ENCODE measurements at regions not wholly inside any gene's neighbourhood (a gene's known extent, or its start where the extent isn't known, plus 50 kb on each side); places are given as distances from the start of the nearest gene placed in this dataset.
"Not testable (repeated sequence)": the region's sequence is repeated elsewhere in the genome, so short reads cannot be mapped to it uniquely, and the experiment has no call there.

DNA sequence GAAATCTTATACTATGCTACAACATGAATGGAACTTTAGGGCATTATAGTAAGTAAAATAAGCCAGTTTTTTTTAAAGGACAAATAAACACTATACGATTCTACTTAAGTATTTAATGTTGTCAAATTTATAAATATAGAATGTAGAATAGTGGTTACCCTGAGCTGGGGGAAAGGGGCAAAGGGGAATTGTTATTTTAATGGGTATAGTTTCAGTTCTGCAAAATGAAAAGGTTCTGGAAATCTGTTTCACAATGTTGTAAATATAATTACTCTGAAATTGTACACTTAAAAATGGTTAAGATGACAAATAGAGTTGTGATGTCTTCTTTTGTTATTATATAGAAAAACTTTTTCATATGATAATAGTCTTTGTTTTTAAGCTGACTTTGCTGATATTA, 366.3 kb downstream of the MRPL39 start:
- no peak for DNase-seq

DNA sequence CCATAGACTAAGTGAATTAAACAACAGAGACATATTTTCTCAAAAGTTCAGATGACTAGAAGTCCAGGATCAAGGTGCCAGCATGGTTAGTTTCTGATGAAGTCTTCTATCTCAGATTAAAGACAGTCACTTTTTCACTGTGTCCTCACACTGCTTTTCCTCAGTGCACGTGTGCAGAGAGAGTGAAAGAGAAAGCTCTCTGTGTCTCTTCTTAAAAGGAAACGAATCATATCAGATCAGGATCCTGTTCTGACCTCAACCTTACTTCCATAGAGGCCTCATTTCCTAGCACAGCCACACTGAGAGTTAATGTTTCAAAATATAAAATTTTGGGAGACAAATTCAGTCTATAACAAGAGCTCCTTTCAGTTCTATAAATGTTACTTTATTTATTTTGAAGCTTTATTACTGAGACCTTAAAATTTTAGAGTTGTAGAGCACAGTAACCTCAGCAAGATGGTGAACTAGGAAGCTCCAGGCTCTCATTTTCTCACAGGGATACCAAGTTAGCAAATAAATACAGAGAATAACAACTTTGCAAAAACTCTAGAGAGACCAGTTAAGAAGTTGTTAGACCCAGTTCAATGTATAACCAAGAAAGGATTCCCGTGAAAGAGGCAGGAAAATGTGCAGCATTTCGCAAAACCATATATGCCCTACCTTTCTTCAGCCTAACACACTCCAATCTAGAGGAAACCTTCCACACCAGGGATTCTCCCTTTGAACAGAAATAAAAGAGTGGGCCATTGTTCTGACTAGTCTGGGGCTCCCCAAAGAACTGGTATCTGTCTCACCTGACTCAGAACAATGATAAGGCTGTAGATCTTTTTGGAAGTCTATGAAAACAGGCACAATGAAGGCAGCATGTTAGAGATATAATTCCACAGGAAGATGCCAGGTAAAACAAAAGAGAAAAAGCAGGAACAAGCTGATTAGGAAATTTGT, 372.2 kb downstream of the MRPL39 start:
- no peak for DNase-seq

DNA sequence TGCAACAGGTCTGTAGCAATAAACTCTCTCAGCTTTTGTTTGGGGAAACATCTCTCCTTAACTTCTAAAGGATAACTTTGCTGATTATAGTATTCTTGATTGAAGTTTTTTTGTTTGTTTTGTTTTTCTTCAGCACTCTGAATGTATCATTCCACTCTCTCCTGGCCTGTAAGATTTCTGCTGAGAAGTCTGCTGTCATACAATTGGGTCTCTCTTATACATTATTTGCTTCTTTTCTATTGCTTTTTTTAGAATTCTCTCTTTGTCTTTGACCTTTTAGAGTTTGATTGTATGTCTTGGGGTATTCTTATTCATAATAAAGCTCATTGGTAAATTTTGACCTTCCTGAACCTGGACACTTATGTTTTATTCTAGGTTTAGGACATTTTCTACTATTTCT, 386.3 kb downstream of the MRPL39 start:
- no peak for DNase-seq

DNA sequence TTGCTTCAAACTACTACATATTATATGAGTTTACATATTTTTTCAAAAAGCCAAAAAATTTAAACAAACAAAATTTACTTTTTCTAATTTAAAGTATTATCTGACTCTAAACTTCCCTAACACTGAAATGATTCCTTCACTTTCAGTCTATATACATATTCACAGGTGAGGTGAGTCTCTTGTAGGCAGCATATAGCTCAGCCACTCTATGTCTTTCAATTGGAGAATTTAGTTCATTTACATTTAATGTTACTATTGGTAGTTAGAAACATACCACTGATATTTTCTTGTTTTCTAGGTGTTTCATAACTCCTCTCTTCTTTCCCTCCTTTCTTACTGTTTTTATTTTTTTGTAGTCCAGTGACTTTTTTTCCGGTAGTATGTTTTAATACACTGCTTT, 387.1 kb downstream of the MRPL39 start:
- no peak for DNase-seq

DNA sequence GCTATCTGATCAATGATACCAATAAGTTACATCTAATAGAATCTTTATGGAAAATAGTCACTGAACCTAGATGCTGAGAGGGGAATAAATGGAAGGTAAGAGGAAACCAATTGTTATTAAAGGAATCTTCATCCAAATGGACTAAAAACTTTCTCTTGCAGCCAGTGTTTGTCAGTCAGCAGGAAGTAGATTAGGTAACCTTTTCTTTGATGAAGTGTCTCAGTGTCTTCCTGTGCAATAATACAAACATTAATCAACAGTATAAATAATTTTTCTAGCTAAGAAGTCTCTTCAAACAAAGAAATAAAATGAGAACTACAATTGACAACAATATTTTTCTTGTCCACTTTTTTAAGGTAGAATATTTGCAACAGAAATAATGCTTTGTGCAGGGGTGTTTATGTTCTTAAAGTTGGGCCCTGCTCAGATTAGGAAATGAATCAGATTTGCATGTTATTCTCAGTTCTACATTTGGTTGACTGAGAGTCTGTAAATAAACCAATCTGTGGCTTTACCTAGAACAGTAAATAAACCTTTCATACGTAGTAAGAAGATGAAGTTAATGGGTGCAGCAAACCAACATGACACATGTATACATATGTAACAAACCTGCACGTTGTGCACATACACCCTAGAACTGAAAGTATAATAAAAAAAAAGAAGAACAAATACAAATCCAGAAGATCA, 391.4 kb downstream of the MRPL39 start:
- no peak for DNase-seq

DNA sequence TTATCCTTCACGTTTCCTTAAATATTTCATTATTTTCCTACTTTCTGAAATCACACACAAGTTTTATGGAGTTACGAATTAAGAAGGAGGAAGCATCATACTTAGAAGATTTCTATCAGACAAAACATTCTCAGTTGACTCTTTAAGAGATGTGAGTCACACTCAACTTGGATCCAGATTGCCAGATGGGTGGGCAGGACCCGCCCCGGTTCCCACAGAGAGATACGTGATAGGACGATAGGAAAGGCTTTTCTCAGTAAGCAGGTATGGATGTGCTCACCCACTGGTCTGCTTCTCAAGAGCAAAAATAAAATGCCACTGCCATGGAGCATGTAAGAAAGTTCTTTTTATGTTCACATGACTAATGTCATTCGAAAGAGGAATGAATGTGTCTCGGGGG, 392.6 kb downstream of the MRPL39 start:
- no peak for DNase-seq

DNA sequence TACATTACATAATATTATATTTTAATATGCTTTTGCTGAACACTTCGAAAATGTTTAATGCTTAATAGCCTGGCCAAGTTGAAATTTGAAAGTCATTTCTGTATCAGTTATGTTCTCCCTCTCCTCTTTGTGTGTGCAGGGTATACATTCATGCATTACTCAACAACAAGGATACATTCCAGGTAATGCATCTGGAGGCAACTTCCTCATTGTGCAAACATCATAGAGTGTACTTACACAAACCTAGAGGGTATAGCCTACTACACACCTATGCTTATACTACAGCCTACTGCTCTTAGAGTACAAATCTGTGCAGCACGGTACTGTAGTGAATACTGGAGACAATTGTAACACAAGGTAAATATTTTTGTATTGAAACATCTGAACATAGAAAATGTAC, 407.3 kb downstream of the MRPL39 start:
- DNase-seq: no peak

DNA sequence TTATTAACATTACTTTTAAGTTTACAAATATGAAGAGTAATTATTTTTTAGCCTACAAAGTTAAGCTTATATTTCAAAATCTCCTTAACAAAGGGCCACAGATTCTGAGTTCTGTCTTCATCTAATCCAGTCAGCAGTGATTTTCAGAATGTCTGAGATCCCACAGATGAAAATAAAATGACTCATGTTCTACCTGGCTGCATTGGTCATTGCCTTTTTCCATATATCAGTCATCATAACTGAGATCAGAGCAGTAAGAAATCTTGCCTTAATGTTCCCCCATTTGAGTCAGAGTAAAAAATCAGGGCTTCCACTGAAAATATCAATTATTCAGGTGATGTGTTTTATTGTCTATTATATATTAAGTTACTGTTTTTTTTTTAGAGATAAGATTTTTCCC, 416.1 kb downstream of the MRPL39 start:
- no peak for DNase-seq

DNA sequence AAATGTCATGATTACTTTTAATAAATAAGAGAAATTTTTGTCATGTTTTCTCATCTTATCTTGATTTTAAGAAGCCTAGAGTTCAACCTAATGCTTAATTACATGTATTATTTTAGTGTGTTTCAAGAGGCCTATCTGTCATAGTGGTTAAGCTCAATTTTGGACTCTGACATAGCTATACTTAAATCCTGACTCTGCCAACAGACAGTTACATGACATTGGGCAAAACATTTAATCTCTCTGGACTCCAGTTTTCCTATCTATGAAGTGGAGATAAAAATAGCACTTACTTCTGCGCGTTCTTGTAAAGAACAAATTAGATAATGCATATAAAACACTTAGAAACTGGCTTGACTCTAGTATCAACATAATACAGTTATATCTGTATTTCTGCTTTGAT, 417.8 kb downstream of the MRPL39 start:
- DNase-seq: no peak

DNA sequence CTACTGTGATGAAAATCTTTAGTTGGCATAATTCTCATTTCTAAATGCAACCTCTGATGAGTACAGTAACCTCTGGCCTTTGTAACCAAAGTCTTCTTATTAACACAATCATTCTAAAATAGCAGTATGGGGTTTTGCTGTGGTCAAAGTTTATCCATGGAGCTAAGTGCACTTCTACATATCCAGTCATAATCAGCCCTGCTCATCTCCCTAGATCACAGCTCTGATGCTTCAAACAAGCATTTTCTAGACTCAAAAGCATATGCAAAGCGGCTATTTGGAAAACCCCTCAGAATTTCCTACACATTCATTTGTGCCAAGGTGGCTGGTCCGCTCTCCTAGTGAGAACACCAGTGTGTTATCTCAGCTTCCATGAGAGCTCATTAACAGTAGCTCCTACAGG, 418.6 kb downstream of the MRPL39 start:
- no peak for DNase-seq

DNA sequence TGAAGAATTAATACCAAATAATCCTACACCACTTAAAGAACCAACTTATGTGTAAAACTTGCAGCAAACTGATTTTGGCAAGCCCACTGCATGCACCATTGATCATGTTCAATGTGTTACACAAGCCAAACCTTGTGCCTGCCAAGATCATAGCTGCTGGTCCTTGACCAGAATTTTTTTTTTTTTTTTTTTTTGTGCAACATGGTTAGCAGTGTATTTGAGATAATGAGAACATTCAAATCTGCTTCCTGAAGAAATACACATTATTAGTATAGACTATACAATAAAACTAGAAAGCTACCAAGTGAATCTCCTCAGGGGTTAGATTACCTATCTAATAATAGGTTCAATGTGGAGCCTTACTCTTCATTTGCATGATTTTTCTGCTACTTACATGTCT, 421.0 kb downstream of the MRPL39 start:
- no peak for DNase-seq

DNA sequence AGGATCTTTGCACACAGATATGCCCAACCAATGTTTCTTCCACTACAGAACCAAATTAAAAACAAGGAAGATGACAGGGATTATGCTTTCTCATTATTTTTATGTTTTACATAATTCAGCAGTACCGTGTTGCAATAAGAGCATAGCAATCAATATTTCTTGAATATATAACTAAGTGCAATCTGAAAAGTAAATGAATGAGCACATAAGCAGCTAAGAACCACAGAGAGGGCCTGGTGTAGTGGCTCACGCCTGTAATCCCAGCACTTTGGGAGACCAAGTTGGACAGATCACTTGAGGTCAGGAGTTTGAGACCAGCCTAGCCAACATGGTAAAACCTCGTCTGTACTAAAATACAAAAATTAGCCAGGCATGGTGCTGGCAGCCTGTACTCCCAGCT, 423.7 kb downstream of the MRPL39 start:
- no peak for DNase-seq

DNA sequence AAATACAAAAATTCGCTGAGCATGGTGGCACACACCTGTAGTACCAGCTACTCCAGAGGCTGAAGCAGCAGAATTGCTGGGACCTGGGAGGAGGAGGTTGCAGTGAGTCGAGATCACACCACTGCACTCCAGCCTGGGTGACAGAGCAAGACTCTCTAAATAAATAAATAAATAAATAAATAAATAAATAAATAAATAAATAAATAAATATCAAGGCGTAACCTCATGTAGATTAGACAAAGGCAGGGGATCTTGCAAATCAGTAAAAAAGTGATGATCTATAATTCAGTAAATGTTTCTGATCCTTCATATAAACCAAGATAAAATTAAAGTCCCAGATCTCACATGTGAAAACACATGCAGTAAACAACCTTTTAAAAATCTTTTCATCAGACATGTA, 425.6 kb downstream of the MRPL39 start:
- not testable (repeated sequence) for DNase-seq

DNA sequence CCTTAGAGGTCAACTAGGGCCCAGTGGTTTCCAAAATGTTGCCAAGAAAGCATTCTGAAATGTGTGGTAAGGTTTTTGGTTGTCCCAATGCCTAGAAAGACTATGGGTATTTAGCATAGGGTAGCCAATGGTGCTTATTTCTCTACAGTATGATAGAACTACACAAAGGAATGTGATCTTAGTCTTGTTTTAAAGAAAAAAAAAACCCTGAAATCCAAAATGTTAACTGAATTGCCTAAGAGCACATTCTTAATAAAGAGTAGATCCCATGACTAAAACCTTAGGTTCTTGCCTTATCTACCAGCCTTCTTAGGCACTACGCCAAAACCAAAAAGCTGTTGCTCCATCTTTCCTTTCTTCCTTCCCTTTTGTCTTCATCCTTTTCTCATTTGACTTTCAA, 428.2 kb downstream of the MRPL39 start:
- DNase-seq: no peak

DNA sequence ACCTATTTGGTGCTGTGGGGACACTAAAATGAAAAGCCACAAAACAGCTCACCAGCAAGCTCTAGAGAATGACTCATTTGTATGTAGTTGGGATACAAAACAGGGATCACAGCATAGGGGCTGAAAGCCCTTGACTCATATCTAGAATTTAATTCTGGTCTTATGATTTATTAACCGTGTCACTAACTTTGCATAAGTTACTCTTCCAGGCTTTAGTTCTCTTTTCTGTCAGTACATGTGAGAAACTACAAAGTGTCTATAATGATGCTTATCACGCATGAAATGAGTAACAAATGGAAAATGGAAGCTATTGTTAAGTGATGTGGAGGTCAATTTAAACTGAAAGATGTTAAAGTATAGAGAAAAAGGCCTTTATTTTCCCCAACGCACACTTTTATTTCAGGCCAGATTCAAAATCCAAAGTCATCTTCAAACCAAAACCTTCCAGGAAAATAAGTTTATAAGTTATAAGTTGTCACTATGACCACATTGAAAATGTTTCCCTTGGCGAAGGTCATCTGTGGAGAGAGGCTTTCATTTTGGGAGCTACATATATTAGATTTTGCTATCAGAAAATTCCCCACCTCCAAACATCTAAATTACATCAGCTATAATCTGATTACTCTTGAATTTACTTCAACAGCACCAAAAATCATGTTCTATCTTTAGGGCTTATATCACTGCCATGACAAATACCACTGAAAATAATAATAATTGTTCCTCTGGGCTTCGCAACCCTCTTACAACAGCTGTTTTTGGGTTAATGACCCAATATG, 430.5 kb downstream of the MRPL39 start:
- no peak for DNase-seq

DNA sequence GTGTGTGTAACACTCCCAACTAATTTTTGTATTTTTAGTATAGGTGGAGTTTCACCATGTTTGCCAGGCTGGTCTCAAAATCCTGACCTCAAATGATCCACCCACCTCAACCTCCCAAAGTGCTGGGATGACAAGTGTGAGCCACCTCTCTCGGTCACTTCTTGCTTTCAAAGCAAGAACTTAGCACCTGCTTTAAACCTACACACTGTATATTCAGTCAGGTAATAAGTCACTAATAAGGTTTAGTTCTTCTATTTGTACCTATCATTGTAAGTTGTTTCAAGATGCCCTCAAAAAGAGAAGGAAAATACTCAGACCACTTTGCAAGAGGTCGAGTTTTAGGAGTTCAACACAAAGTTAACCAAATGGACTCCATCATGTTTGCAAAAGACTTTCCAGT, 431.3 kb downstream of the MRPL39 start:
- no peak for DNase-seq

DNA sequence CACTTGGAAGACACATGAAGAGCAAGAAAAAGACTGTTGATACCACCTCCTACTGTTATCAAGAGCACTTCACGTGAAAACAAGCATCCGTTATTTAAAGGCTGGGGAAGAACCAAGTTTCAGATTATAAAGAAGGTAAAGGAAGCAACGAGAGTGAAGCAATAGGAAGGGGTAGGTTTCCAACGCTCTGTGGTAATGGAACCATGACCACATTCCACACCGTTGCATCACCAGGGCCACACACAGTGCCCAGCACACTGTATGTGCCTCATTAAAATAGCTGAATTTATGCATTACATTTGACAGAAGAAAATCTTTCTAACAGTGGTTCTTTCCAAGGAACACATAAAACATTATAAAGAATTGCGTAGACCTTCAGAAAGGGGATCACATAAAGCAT, 435.8 kb downstream of the MRPL39 start:
- DNase-seq: no peak

DNA sequence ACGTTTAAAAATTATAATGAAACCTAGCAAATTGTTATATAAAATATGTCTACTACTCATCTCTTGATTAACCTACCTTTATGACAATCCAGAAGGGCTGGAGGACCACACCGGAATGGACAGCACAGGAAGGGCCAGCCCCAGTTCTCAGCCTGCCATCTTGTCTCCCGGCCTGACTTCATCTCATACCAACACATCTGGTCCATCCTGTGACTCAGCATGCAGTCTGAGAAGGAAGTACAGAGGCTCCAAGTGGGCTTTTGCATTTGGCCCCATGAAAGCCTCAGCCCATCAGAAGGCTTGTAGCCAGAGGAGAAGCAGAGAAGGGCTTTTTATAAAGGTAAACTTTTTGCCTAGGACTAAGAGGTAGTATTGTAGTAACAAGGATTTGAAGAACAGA, 436.6 kb downstream of the MRPL39 start:
- no peak for DNase-seq

DNA sequence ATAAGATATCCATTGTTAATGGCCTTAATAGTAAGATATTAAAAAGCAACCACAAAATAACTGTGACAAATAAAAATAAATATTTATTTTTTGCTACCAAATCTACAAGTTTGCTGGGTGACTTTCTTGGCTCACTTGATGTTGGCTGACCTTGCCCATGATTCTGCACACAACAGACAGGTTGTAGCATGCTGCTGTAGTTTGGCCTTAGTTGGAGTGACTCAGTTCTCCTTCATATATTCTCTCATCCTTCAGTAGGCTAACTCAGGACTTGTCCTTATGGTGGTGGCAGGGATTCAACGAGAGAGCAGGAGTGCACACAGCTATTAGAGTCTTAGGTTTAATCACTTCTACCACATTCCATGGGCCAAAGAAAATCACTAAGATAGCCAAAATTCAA, 437.9 kb downstream of the MRPL39 start:
- no peak for DNase-seq

DNA sequence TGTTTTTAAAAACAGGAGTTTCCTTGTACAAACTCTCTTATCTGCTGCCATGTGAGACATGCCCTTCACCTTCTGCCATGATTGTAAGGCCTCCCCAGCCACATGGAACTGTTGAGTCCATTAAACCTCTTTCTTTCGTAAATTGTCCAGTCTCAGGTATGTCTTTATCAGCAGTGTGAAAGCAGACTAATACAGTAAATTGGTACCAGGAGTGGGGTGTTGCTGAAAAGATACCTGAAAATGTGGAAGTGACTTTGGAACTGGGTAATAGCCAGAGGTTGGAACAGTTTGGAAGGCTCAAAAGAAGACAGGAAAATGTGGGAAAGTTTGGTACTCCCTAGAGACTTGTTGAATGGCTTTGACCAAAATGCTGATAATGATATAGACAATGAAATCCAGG, 440.4 kb downstream of the MRPL39 start:
- not testable (repeated sequence) for DNase-seq

DNA sequence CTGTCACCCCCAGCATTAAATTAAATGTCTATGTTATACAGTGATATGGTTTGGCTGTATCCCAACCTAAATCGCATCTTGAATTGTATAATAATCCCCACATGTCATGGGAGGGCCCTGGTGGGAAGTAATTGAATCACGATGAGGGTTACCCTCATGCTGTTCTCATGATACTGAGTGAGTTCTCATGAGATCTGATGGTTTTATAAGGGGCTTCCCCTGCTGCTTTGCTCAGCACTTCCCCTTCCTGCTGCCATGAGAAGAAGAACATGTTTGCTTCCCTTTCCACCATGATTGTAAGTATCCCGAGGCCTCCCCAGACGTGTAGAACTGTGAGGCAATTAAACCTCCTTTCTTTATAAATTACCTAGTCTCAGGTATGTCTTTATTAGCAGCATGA, 445.7 kb downstream of the MRPL39 start:
- DNase-seq: no peak

DNA sequence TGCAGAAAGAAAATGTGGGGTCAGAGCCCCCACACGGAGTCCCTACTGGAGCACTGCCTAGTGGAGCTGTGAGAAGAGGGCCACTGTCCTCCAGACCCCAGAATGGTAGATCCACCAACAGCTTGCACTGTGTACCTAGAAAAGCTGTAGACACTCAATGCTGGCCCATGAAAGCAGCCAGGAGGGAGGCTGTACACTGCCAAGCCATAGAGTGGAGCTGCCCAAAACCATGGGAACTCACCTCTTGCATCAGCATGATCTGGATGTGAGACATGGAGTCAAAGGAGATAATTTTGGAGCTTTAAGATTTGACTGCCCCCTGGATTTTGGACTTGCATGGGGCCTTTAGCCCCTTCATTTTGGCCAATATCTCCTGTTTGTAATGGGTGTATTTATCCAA, 452.3 kb downstream of the MRPL39 start:
- DNase-seq: not testable (repeated sequence)

DNA sequence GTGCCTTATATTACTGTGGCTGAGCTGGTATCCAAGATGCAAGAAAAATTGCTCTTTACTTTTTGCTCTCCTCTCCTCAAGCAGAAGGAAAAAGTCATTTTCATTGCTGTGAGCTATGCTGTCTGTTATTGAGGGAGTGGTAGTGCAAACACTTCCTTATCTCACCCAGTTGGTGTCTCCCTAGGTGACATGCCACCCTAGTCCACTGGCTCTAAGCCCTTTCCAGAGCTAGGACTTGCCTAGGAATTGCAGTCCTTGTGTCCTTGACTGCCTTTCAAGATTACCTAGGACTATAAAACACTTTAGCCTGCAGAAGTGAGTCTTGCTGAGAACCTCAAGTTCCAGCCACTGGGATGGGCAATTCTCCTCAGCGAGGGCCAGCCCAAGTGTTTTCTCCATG, 458.3 kb downstream of the MRPL39 start:
- no peak for DNase-seq

Measured in muscle of arm (tissue), 1 donor.